GM13976 (cell line): ENCODE measurements at regions not wholly inside any gene's neighbourhood (a gene's known extent, or its start where the extent isn't known, plus 50 kb on each side); places are given as distances from the start of the nearest gene placed in this dataset.

ENCODE experiments used
- DNase-seq: peaks from one replicate; pipeline ENCODE4 v3.0.0; 2012; ENCODE audit warnings: low spot score
- in situ Hi-C: fragments of 300-500 bp; cut with MboI; formaldehyde crosslinking; loops from one replicate; pipeline ENCODE4 v1.12.0; 2022; ENCODE audit warnings: low sequenced_read_pairs, mixed read lengths, inconsistent platforms; ENCODE audit not compliant: unreplicated experiment
- TF ChIP-seq, protein P1 (sequence below): IDR thresholded peaks from 2 replicates; pipeline ENCODE4 v1.5.1; 2012; ENCODE audit warnings: borderline replicate concordance, mild to moderate bottlenecking; ENCODE audit not compliant: insufficient read depth; ENCODE audit errors: extremely low read depth, missing control alignments, control extremely low read depth

DNA sequence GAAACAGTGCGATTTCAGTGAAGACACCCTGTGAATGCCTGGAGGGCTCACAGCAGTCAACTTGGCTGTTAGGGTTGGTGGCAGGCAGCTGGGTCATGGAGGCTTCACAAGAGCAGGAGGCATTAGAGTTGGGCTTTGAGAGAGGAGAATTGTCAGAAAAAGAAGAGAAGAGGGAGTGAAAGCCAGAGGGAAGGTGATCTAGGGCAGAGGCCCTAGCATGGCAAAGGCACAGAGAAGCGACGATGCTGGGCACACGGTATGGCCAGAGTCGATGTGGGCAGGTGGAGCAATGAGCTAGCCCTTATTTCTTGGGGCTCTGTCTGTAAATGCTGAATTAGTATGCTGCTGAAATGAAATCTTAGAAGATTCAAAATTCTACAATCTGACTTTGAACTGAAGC is 52.6 kb upstream of the OLFM4 start:
- in situ Hi-C loops, result no loop called here
- DNase-seq, result no peak
- TF ChIP-seq, protein P1, sequence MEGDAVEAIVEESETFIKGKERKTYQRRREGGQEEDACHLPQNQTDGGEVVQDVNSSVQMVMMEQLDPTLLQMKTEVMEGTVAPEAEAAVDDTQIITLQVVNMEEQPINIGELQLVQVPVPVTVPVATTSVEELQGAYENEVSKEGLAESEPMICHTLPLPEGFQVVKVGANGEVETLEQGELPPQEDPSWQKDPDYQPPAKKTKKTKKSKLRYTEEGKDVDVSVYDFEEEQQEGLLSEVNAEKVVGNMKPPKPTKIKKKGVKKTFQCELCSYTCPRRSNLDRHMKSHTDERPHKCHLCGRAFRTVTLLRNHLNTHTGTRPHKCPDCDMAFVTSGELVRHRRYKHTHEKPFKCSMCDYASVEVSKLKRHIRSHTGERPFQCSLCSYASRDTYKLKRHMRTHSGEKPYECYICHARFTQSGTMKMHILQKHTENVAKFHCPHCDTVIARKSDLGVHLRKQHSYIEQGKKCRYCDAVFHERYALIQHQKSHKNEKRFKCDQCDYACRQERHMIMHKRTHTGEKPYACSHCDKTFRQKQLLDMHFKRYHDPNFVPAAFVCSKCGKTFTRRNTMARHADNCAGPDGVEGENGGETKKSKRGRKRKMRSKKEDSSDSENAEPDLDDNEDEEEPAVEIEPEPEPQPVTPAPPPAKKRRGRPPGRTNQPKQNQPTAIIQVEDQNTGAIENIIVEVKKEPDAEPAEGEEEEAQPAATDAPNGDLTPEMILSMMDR, result no peak

DNA sequence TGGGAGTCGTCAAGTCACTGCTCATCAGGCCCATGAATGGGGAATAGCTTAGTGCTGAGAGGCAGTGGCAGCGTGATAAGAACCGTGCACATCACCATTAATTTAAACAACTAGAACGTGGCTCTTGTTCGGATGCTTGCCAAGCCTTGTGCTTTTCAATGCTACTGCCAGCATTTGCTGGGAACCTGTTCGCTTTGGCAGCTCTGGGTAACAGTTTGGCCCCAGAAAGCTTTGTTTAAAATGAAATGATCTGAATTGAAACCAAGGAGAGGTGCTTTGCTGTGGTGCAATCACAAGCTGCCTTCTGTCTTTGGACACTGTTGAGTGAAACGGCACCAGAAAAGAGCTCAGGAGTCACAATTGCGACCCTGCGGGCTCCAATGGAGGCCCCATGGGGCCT is 53.5 kb upstream of the OLFM4 start:
- in situ Hi-C loops, result no loop called here
- no peak for DNase-seq
- TF ChIP-seq, protein P1, result no peak

DNA sequence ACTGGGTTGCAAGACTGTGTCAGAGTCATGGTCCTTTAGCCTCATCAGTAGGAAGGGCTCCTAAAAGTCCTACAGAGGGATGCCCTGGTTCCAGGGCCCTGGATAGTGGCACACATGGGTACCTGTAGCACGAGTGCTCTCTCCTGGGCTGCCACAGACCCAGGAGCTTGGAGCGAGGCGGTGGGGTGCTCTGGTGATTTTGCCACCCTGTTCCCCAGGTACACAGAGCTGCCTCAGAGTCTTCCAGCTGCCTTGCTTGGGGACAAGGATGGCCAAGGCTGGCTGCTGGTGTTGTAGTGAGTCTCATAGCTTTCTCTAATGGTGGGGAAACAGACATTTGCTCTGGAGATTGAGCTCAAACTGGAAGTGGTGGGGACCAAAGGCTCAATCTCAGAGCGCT is 53.9 kb upstream of the OLFM4 start:
- TF ChIP-seq, protein P1, result no peak
- in situ Hi-C loops, result no loop called here
- no peak for DNase-seq

DNA sequence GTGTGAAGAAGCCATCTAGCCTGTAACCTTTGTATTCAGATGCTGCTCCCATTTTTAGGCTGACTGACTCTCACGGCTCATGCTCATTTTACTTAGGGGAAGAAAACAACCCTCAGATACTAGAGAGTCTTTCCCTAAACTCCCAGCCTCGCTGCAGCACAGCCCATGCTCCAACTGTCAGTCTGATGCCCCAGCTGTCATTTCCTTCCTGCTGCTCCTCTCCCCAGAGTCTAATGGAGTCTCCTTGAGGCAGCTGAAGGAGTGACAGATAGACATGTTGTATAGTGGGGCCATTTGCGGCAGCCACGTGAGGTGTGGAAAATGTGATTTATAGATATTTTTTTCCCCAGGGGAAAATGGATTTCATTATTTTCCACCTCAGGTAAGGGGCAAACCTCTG is 59.2 kb upstream of the OLFM4 start:
- TF ChIP-seq, protein P1, result no peak
- in situ Hi-C loops, result no loop called here
- no peak for DNase-seq

DNA sequence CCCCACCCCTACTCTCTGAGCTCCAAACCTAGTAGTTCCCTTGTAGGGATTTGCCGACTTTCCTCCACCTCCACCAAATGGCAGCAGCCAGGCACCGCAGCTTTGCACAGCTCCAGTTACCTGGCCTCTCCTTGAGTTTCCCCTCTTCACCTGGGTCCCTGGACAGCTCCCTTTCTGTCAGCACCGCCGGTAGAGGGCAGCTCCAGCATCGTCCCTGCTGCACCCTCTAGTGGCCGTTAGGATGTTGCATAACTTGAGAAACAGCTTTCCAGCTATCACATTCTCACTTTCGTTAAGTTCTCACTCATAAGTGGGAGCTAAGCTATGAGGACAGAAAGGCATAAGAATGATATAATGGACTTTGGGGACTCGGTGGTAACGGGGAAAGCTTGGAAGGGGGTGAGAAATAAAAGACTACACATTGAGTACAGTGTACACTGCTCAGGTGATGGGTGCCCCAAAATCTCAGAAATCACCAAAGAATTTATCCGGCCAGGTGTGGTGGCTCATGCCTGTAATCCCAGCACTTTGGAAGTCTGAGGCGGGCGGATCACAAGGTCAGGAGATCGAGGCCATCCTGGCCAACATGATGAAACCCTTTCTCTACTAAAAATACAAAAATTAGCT is 60.4 kb upstream of the OLFM4 start:
- TF ChIP-seq, protein P1, result peak; percentile 97
- peak; percentile 71 for DNase-seq
- in situ Hi-C loops, result no loop called here

DNA sequence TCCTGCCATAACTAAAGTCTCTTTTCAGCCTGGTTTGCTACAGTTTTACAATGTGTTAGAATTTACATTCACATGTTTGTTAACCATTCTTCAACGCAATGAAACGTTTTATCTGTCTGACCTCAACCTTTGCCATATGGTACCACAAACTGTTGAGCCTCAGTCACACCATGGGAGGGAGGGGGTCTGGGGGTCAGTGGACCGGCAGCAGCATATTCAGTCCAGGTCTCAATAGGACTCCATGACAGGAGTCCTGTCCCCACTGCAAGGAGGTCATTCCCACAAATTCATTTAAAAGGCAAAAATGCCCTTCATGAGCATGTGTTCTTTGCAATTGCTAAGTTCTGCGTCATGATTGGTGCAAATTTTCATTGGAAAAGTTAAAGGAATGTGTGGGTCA is 66.6 kb upstream of the OLFM4 start:
- in situ Hi-C loops, result no loop called here
- DNase-seq, result no peak
- TF ChIP-seq, protein P1, result no peak
